Skin epidermis (tissue), 12 donors: ENCODE measurements at regions not wholly inside any gene's neighbourhood (a gene's known extent, or its start where the extent isn't known, plus 50 kb on each side); places are given as distances from the start of the nearest gene placed in this dataset.

Source experiments
- H3K27ac ChIP-seq, 21 experiments: fragments of 200-600 bp; sonication (generic) in 11 of 21; one replicate each; pipeline ENCODE4 v1.5.0; 2020; ENCODE audit warnings: mild to moderate bottlenecking in 3 of 21, inconsistent platforms in 2 of 21, moderate library complexity in 2 of 21
- H3K4me3 ChIP-seq, 7 experiments: fragments of 200-600 bp; sonication (generic) in 2 of 7; one replicate each; pipeline ENCODE4 v1.5.0; 2020; ENCODE audit warnings: inconsistent platforms in 2 of 7, mild to moderate bottlenecking in 2 of 7, moderate library complexity in 1 of 7

DNA sequence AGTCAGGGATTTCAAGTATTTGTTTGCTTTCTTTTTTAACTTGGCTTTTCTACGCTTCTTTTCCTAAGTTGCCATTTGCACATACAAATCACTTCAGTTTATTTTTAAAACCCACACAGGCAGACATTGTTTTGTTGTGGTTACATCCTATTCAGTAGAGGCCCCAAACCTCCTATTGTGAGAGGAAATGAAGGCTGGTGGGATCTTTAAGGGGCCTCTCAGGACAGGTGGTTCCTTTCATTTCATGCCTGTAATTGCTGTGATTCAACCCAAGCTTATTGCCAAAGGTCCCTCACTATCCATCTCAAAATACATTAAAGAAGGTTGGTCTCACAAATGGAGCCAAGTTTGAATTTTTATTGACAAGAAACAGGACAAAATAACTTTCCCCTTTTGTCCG is 257.1 kb downstream of the ADAMTS20 start:
- no peak overlapping the region for H3K27ac ChIP-seq
- no peak overlapping the region for H3K4me3 ChIP-seq

DNA sequence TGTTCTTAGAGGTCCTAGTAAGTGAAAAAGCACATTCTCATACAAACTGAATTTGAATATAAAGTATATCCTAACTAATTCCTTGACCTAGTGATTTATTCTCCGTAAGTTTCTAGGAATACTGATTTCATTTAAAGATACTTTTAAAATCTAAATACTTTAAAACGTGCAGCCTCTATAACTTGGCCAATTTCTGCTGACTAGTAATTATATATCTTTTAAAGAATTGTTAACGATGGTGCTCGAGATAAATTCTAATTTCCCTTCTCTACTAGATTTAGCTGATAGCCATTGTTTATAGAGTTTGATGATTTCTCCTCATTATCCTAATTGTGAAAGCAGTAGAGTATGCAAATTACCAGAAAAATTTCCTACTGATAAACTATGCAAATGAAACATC is 257.9 kb downstream of the ADAMTS20 start:
- no peak overlapping the region for H3K27ac ChIP-seq
- no peak overlapping the region for H3K4me3 ChIP-seq

DNA sequence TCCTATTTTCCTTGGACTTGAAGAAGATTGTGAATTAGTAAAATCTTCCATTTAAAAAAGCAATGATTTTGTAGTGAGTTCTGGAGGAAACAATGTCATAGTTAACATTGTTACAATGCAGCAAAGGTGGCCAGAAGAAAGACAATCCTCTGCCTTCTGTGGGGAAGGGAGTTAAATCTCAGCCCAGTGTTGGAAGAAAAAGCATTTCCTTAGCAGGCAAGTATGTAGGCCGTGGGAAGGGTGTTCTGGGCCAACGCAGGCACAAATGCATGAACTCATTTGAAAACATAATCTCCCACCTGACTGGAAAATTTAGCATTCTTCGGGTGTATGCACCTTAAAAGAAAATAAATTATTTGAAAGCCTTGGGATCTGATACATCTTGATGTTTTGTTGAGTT is 258.6 kb downstream of the ADAMTS20 start:
- no peak overlapping the region for H3K4me3 ChIP-seq
- no peak overlapping the region for H3K27ac ChIP-seq

DNA sequence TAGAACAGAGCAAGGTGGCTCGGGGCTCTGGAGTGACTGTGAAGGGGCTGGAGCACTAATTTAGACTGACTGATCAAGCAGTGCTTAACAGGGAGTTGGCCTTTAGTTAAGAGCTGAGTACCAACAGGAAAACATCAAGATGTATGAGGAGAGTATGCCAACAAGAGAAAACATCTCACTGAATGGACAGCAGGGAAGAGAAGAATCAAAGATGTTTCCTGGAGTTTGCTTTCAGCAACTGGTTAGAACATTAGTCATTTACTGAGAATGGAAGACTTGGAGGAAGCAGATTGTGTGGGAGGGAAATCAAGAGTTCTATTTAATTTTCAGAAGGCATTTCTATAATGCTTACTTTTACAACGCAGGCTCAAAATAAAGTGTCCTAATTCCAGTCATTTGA is 259.3 kb downstream of the ADAMTS20 start:
- Histone ChIP-seq H3K4me3 (no peak overlapping the region), H3K27ac (no peak overlapping the region)

DNA sequence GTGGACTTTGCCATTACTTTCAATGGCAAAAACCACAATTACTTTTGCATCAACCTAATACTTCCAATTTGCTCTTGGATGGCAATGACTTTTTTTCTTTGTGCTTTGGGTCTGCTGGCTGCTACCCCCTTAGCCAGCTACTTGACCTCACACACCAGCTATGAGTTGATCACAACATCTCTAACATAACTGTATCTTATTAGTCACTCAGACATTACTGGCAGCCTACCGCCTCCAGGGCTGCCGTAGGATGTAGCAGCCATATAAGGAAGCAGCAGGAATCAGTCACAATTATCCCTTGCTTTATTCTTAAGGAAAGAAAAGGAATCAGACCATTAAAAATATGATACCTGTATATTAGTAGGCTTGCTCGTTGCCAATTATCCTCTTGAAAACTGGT is 260.5 kb downstream of the ADAMTS20 start:
- Histone ChIP-seq H3K27ac (no peak overlapping the region), H3K4me3 (no peak overlapping the region)

DNA sequence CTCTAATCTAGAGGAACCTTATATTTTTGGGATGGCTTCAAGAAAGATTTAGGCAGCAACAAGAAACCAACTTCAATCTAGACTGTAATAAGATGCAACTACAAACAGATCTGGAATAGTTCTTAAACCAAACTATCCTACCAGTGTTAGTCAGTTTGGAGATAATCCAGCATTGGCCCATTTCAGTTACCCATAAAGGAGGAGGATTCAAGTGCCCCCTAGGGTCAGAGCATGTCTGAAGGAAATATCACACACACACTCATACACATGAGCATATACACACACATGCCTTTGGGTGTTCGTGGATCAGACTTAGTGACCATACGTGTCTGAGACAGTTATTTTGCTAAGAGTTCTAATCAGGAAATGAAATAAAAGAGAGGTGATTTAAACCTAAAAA is 261.2 kb downstream of the ADAMTS20 start:
- H3K4me3 ChIP-seq: no peak overlapping the region
- no peak overlapping the region for H3K27ac ChIP-seq

DNA sequence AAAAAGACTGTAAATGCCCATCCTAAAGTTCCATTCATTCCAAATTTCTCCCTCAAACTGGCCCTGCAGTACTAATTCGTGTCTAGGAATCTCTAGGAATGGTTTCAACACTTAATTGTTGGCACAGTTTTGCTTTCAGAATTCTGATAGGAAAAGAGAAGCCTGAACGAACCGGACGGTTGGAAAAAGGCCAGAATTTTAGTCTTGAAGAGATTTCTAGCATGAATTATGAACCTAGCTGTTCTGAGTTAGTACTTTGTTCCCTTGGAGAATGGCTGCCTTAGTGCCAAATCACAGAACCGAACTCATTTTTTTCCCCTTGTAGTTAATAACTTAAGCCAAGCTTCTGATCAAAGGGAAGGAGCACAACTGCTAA is 262.6 kb downstream of the ADAMTS20 start:
- Histone ChIP-seq H3K27ac (peak overlapping the region in 1 of 21 experiments; percentile 5), H3K4me3 (no peak overlapping the region)

DNA sequence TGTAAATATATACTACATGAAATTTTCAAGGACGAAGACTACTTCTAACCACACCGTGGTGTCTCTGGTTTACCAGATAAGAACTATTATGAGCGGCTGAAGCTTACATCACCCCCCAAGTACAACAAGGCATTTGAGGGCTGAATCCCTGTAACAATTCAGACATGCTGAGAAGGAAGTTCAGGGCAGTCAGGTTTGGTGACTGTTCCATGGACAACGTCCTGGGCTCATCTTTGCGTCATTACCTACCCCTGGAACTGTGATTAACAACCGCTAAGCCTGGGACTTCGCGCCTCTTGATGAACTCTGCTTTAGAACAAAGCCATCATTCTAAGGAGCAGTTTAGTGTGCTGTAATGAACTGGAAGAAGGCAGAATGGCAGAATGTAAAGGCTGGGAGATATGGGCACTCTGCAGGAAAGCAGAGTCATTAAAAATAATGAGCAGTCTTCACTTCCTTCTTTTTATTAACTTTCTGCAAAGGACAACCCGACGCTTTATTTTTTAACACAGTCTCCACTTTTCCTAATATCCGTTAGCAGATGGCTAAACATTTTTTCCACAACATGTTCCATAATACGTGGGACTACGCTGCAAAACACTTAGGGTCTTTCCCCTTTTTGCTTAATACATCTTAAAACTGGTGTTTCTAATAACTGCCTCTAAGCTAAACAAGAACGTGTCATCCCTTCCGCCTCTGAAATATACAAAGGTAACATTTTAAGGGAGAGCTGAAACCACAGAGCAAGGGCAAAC is 263.2 kb downstream of the ADAMTS20 start:
- H3K4me3 ChIP-seq: no peak overlapping the region
- peak overlapping the region in 1 of 21 experiments; percentile 5 for H3K27ac ChIP-seq

DNA sequence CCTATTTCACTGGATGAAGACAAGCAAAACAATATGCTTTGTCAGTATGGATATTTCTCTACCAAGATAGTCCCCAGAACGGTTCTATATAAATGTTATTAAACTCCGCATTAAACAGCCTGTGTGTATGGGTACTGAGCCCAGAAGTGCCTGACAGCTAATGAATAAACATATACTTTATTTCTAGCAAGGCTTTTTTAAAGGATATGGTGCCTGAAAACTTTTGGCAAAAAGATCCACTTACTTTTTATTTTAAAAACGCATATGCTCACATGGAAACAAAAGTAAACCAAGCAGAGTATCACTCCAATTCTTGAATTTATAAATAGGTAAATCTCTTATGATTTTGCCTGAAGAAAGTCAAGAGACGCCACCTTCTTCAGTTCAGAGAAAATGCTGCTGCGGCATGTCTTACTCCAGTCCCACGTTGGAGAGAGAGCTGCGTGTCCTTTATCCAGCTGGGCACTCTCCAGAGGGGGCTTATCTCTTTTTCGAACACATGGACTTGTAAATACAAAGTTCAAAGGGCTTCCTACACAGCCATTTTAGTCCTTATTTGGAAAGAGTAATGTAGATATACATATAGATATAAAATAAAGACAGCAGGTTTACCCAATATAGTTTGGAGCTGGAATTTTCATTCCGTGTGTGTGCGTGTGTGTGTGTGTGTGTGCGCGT is 264.2 kb downstream of the ADAMTS20 start:
- no peak overlapping the region for H3K27ac ChIP-seq
- no peak overlapping the region for H3K4me3 ChIP-seq

DNA sequence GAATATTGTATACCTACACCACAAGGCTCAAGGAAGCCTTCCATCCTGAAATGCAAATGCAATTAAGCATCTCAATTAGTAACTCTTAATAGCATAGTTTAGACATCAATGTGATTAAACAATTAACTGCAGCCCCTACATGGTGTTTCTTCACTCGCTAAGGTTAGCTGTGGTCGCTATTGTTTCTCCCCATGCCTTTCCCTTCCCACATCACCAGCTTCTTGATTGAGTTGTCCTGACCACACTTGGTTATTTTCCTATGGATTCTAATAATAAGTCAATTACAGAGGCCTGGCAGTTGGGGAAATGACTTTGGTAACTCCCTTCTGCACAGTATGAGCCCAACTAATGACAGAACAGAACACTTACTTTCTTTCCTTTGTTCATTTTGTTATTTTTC is 265.0 kb downstream of the ADAMTS20 start:
- Histone ChIP-seq H3K27ac (no peak overlapping the region), H3K4me3 (no peak overlapping the region)

DNA sequence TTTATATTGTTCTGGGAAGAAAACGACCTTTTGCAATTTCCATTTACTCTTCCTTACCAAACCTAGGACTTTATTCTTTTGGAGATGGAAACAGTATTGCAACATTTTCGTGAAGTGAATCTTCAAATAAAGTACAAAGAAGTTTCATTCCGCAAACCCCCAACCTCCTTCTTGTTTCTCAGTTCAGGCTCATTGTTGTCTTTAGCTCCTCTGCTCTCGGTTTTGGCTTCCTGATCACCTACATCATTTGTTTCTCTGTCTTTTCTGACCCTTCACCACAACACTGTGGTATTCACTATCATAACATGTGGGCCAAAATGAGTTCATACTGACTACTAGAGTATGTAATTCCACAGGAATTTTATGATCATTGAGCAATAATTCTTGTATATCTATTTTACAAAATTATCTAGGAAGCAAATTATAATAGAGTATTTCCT is 266.8 kb downstream of the ADAMTS20 start:
- peak overlapping the region in 1 of 21 experiments; percentile 11 for H3K27ac ChIP-seq
- no peak overlapping the region for H3K4me3 ChIP-seq

DNA sequence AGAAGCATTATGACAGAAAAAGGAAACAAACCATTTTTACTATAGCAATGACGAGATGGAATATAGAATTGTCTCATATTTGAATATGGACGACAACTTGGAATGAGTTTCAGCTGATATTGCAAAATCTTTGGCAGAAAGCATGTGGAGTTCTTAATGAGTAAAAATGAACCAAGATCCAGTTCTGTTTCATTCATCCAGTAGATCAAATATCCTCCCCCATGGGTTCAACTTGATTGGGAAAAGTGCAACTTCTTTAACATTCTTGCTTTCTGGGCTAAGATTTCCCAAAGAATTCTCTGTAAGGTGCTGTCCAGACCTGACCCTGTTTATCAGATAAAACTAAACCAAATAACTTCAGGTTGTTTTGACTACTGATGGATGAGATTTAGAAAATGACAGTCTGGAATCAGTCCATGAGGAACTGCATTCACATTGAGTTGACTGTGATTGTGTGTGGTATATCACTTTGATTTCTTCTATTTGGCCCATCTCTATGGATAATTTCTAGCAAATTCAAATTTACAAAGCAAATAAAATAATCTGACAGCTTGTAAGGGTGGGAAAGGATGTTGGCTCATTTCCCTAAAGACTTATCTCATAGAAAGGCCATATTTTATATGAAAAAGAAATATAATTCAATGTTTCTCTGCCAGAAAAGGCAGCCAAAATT is 267.4 kb downstream of the ADAMTS20 start:
- Histone ChIP-seq H3K4me3 (no peak overlapping the region), H3K27ac (peak overlapping the region in 1 of 21 experiments; percentile 11)

DNA sequence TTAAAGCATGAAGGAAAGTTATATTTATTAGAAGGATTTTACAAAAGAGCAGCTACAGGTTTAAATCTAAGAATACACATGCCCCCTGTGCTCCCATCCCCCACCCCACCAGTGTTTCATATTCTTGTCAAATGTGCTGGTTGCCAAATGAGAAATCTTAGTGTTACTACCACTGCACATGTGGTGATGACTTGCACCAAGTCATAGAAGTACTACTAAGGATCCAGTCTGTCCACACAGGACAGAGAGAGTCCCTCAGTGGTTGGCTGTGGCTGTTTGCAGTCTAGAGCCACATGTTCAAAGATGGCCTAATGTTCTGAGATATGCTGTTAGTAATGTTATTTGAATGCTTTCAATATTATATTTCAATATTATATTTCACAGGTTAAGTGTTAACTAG is 268.8 kb downstream of the ADAMTS20 start:
- H3K4me3 ChIP-seq: no peak overlapping the region
- H3K27ac ChIP-seq: no peak overlapping the region

DNA sequence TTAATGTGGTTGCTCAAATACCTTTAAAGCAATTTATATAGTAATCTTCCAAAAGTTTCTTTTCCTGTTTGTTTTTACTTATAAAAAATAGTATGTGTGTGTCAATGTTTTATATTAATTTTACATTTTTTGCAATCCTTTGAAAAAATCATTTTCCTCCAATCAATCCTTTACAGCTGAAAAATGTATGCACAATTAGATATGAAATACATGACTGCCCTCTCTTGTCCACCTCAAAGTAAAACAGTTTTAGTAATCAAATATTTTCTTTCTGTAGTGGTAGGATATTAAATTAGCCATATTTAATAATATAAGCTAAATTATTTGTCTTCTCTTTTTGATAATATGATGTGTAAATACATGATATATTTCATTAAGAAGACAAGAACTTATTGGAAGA is 269.9 kb downstream of the ADAMTS20 start:
- Histone ChIP-seq H3K4me3 (no peak overlapping the region), H3K27ac (no peak overlapping the region)

DNA sequence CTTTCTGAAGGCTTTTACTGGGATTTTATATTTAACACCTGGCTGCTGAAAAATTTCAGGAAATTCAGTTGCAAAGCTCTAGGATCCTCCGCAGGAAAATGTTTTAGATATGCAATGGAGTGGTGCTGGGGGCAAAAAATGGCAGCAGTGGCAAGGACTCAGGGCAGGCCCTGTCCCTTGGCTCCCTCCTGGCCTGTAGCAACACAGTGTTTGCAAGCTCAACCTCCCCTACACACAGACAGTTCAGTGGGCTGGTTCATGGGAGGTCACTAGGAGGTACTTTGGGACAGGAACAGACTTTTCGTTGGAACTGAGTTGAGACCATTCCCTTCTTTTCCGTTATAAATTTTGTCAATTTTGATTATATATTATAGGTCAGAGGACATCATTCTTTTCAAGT is 270.4 kb downstream of the ADAMTS20 start:
- H3K27ac ChIP-seq: no peak overlapping the region
- H3K4me3 ChIP-seq: no peak overlapping the region

DNA sequence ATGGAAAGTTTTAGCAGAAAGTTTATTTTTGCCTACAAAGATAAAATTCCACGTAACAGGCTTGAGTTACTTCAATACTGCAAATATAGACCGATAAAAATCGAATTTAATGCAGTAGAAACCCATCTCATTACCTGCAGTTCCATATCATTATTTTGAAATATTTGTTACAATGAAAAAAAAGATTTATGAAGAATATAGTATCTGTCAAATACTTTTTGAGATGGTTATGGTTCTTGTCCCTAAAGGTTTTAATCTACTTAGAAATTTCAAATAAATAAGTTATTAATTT is 273.5 kb downstream of the ADAMTS20 start:
- no peak overlapping the region for H3K4me3 ChIP-seq
- H3K27ac ChIP-seq: no peak overlapping the region

DNA sequence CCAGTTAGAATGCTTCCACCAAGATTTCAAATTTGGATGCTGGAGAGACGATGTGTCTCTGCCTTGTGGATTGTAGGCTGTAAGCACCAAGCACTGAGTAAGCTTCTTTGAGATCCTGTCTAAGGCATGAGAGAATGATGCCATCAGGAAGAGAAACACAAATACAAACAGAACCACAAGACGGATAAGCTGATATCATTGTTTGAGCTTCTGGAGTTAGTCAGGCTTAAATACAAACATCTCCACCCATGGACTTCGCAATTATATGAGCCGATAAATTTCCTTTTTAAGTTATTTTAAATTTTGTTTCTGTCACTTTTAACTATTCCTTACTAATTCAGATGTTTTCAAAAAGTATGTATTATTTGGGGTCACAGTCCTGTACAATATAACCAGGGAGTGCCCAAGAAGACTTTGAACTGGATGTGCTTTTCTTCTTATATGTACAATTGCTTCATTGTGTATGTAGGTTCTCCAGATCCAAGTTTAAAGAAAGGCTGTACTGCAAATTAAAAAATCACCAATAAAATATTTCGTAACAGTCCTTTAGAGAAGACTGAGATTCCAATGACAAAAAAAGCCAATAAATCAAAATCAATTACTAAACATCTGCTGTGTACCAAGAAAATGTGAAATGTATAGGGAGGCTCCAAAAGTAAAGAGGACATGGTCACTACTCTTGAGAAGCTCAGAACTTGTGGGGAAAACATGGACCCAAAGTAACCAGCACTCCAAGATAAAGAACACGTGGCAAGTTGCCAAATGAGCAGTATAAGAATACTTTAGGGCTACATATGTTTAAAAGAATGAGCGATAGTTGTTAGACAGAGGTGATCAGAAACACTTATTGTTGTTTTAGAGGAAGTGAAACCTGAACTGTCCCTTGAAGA is 274.1 kb downstream of the ADAMTS20 start:
- no peak overlapping the region for H3K27ac ChIP-seq

DNA sequence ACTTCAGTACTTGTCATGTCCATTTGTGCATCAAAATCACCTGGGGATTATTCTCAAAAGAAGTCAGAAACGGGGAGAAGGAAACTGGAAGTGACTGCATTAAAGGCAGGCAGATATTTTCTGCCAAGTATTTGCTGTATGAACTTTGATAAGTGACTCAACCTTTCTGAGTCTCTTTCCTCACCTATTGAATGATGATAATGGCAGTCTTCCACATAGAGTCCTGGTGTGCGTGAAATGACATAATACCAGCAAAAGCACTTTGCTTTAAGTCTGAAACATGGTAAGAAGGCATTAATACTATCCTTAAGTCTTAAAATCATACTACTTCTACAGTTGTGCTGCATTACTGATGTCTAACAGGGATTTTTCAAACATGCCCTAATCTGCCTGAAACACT is 278.5 kb downstream of the ADAMTS20 start:
- H3K27ac ChIP-seq: peak overlapping the region in 2 of 21 experiments; percentile 29 to 34

More for the DNA sequence above, 274.1 kb downstream of the ADAMTS20 start:
- no peak overlapping the region for H3K4me3 ChIP-seq

DNA sequence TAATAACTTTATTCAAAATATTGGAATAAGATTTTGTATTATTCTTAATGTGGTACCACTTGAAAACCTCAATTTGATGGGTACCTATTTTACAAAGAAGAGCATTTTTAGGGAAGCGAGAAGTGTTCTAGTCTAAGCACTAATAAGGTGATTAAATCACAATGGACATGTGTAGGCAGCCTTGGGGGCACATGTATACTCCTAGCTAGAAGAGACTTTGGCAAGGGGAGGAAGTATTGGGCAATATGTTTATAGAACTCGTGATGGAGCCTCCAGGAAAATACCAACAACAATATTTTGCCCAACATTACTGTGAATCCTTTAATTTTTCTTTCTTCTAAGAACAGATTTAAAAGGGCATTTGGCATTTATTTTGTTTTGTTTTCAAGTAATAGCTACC is 280.3 kb downstream of the ADAMTS20 start:
- H3K4me3 ChIP-seq: no peak overlapping the region

More for the DNA sequence above, 278.5 kb downstream of the ADAMTS20 start:
- H3K4me3 ChIP-seq: no peak overlapping the region

DNA sequence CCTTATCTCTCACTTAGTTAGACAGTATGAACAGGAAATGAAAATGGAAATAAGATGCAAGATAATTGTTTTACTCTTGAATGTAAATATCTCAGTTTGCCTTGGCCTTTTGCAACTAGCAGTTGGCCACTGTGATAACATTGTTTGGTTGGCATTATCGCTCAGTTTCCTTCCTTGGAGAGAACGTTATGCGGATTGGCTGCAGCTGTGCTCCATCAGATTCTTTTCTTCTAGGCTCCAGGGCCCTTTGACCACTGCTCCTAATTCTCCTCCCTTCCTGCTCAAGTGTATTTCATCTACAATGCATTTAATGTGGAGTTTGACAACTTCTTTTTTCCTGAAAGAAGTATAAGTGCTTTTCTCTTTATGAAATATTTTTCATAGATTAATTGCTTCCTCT is 284.2 kb downstream of the ADAMTS20 start:
- Histone ChIP-seq H3K4me3 (no peak overlapping the region), H3K27ac (no peak overlapping the region)

More for the DNA sequence above, 280.3 kb downstream of the ADAMTS20 start:
- H3K27ac ChIP-seq: peak overlapping the region in 7 of 21 experiments; percentile 36 to 59 (median 52)
